ENCODE measurements at regions not wholly inside any gene's neighbourhood (a gene's known extent, or its start where the extent isn't known, plus 50 kb on each side); places are given as distances from the start of the nearest gene placed in this dataset.

GRCh38 chr2:64770781-64771334 is 117.1 kb upstream of the SERTAD2 start:
- H3K4me3 Mint-ChIP-seq = no peak overlapping the region
- Histone ChIP-seq H2AFZ (ENCODE audit: low read length) (no peak overlapping the region), H3K18ac (ENCODE audit: insufficient read length, low read depth, low read length) (no peak overlapping the region), H3K9me3 (ENCODE audit: control insufficient read depth, low read depth, low read length) (no peaks in the 10 kb centered on the region), H4K8ac (replicated peaks; ENCODE audit: insufficient read length, low read depth, low read length) (no peak overlapping the region), H3K9ac (ENCODE audit: extremely low read depth, insufficient read length, low read length) (no peak overlapping the region), H3K27me3 (ENCODE audit: insufficient read depth, low read length) (peaks cover 8% of the 10 kb centered on the region), H3T11ph (ENCODE audit: low read length) (no peak overlapping the region), H3K79me2 (ENCODE audit: insufficient read depth, low read length) (no peaks in the 10 kb centered on the region), H3K14ac (ENCODE audit: insufficient read depth, low read length) (no peak overlapping the region), H3K27ac (ENCODE audit: insufficient read length, low read depth, low read length) (no peak overlapping the region), H3K23ac (ENCODE audit: insufficient read length, low read depth, low read length) (no peak overlapping the region), H3K4ac (ENCODE audit: low read depth, low read length) (no peak overlapping the region), H3K4me2 (ENCODE audit: insufficient read depth, insufficient read length, low read length) (no peak overlapping the region), H2BK120ac (ENCODE audit: low read depth, low read length, poor library complexity, severe bottlenecking) (no peak overlapping the region), H3K56ac (ENCODE audit: insufficient read length, low read depth, low read length) (no peak overlapping the region), H4K91ac (ENCODE audit: insufficient read length, low read depth, low read length) (no peak overlapping the region), H4K5ac (ENCODE audit: insufficient read length, low read depth, low read length) (no peak overlapping the region), H3K4me1 (ENCODE audit: insufficient read depth, low read length) (no peaks in the 10 kb centered on the region), H4K20me1 (ENCODE audit: control insufficient read depth, insufficient read depth, insufficient read length) (no peaks in the 10 kb centered on the region), H3K23me2 (ENCODE audit: insufficient read length, low read depth, low read length, poor library complexity, severe bottlenecking) (peaks cover 5% of the 10 kb centered on the region), H2AK5ac (ENCODE audit: insufficient read length, low read length) (no peak overlapping the region), H2BK20ac (ENCODE audit: low read depth, low read length, poor library complexity, severe bottlenecking) (no peak overlapping the region), H3K79me1 (ENCODE audit: insufficient read depth, low read depth, low read length, poor library complexity, severe bottlenecking) (no peaks in the 10 kb centered on the region), H2BK5ac (ENCODE audit: insufficient read length, low read length) (no peak overlapping the region), H2BK12ac (ENCODE audit: insufficient read length, low read depth, low read length) (no peak overlapping the region), H2BK15ac (ENCODE audit: low read depth, low read length) (no peak overlapping the region)
- no peaks in the 10 kb centered on the region for H3K36me3 Mint-ChIP-seq (ENCODE audit: insufficient read depth in 1 of 3, low read depth in 3 of 3)
- peaks cover 59% of the 10 kb centered on the region for H3K27me3 Mint-ChIP-seq (ENCODE audit: low read depth)
- no CpG with 5 or more reads among the region's 5 CpGs for WGBS (ENCODE audit: extremely low coverage, insufficient read length, low lambda C conversion rate)
- H3K27ac Mint-ChIP-seq = no peak overlapping the region
- TF ChIP-seq CTCF (conservative IDR thresholded peaks at IDR 0.05) = no peak
- H3K9me3 Mint-ChIP-seq = peaks cover under 1 to 4% of the 10 kb centered on the region in 2 experiments; a peak in 4 of 5 replicates
- H3K4me1 Mint-ChIP-seq = peaks cover 15 to 30% of the 10 kb centered on the region in 2 experiments
- DNase-seq = no peak

Data from H9 (cell line).